ENCODE measurements at regions not wholly inside any gene's neighbourhood (a gene's known extent, or its start where the extent isn't known, plus 50 kb on each side); places are given as distances from the start of the nearest gene placed in this dataset.

DNA sequence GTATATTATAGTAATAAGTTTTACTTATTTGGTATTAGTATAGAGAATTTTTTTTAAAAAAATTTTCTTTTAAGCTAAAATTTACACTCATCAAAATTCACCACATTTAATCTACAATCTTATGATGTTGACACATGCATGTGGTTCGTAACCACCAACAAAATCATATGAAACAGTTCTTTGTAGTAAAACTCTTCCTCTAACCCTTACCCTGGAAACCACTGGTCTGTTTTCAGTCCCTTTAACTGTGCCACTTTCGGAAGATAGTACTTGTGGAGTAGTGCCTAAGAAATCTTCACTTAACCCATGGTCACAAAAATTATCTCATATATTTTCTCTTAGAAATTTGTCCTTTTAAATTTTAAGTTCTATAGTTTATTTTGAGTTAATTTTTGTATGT, 1498.8 kb downstream of the MAT2B start:
- TF ChIP-seq, protein P1, sequence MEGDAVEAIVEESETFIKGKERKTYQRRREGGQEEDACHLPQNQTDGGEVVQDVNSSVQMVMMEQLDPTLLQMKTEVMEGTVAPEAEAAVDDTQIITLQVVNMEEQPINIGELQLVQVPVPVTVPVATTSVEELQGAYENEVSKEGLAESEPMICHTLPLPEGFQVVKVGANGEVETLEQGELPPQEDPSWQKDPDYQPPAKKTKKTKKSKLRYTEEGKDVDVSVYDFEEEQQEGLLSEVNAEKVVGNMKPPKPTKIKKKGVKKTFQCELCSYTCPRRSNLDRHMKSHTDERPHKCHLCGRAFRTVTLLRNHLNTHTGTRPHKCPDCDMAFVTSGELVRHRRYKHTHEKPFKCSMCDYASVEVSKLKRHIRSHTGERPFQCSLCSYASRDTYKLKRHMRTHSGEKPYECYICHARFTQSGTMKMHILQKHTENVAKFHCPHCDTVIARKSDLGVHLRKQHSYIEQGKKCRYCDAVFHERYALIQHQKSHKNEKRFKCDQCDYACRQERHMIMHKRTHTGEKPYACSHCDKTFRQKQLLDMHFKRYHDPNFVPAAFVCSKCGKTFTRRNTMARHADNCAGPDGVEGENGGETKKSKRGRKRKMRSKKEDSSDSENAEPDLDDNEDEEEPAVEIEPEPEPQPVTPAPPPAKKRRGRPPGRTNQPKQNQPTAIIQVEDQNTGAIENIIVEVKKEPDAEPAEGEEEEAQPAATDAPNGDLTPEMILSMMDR (IDR thresholded peaks at IDR 0.05; ENCODE audit: low read depth, low read length, missing input control), result no peak
- TF ChIP-seq FOXA1 (IDR thresholded peaks at IDR 0.05), result no peak
- TF ChIP-seq YY1 (IDR thresholded peaks at IDR 0.05), result no peak
- TF ChIP-seq, protein P2, sequence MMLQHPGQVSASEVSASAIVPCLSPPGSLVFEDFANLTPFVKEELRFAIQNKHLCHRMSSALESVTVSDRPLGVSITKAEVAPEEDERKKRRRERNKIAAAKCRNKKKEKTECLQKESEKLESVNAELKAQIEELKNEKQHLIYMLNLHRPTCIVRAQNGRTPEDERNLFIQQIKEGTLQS (IDR thresholded peaks at IDR 0.05), result no peak
- TF ChIP-seq, protein P3, sequence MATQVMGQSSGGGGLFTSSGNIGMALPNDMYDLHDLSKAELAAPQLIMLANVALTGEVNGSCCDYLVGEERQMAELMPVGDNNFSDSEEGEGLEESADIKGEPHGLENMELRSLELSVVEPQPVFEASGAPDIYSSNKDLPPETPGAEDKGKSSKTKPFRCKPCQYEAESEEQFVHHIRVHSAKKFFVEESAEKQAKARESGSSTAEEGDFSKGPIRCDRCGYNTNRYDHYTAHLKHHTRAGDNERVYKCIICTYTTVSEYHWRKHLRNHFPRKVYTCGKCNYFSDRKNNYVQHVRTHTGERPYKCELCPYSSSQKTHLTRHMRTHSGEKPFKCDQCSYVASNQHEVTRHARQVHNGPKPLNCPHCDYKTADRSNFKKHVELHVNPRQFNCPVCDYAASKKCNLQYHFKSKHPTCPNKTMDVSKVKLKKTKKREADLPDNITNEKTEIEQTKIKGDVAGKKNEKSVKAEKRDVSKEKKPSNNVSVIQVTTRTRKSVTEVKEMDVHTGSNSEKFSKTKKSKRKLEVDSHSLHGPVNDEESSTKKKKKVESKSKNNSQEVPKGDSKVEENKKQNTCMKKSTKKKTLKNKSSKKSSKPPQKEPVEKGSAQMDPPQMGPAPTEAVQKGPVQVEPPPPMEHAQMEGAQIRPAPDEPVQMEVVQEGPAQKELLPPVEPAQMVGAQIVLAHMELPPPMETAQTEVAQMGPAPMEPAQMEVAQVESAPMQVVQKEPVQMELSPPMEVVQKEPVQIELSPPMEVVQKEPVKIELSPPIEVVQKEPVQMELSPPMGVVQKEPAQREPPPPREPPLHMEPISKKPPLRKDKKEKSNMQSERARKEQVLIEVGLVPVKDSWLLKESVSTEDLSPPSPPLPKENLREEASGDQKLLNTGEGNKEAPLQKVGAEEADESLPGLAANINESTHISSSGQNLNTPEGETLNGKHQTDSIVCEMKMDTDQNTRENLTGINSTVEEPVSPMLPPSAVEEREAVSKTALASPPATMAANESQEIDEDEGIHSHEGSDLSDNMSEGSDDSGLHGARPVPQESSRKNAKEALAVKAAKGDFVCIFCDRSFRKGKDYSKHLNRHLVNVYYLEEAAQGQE (IDR thresholded peaks at IDR 0.05), result no peak

All from liver (tissue), 3 donors.